ENCODE measurements at regions not wholly inside any gene's neighbourhood (a gene's known extent, or its start where the extent isn't known, plus 50 kb on each side); places are given as distances from the start of the nearest gene placed in this dataset.

DNA sequence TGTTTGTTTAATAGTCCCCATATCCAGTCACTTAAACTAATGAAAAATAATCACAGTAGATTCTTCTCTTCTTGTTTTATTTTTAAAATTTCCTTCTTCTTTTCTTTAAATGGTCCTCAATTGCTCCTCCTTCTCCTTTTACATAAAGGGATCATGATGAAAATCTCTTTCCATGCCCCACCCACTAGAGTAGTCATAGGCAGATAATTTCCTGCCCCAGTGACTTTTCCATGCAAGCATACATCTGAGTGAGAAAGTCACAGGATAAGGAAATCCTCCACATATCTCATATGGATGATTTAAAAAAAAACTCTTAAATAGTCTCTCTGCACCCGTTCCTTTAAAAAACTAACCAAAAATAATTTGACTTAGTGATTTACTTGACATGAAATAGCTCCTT lies 552.3 kb upstream of the SETBP1 start:
- ATAC-seq (ENCODE audit: low FRiP score) (no peak), DNase-seq (ENCODE audit: low spot score) (no peak)
- TF ChIP-seq, protein P1, sequence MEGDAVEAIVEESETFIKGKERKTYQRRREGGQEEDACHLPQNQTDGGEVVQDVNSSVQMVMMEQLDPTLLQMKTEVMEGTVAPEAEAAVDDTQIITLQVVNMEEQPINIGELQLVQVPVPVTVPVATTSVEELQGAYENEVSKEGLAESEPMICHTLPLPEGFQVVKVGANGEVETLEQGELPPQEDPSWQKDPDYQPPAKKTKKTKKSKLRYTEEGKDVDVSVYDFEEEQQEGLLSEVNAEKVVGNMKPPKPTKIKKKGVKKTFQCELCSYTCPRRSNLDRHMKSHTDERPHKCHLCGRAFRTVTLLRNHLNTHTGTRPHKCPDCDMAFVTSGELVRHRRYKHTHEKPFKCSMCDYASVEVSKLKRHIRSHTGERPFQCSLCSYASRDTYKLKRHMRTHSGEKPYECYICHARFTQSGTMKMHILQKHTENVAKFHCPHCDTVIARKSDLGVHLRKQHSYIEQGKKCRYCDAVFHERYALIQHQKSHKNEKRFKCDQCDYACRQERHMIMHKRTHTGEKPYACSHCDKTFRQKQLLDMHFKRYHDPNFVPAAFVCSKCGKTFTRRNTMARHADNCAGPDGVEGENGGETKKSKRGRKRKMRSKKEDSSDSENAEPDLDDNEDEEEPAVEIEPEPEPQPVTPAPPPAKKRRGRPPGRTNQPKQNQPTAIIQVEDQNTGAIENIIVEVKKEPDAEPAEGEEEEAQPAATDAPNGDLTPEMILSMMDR (IDR thresholded peaks at IDR 0.05): no peak

DNA sequence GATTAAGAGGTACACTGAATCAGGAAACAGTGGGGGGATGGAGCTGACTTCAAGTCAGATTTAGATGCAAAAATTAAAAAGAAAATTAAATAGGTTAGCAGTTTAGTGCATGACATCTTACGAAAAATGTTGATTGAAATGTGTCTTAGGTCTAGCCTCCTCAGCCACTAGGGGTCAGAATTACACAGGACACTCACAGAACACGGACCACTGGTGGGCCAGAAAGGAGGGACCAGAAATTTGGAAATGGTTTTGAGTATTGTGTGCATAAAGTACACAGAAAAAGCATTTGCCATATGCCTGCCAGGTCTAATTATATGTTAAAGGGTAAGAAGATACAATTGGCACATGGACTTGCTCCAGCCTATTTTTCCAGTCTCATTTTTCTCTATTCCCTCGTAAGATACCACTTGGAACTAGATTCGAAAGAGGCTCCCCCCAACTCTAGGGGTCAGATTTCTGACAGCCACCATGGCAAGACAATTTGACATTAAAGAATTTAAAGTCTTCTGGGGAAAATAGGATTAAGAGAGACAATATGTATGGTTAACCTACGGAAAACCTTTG lies 550.2 kb upstream of the SETBP1 start:
- ATAC-seq (ENCODE audit: low FRiP score): no peak
- TF ChIP-seq, protein P1 (IDR thresholded peaks at IDR 0.05): no peak
- no peak for DNase-seq (ENCODE audit: low spot score)

DNA sequence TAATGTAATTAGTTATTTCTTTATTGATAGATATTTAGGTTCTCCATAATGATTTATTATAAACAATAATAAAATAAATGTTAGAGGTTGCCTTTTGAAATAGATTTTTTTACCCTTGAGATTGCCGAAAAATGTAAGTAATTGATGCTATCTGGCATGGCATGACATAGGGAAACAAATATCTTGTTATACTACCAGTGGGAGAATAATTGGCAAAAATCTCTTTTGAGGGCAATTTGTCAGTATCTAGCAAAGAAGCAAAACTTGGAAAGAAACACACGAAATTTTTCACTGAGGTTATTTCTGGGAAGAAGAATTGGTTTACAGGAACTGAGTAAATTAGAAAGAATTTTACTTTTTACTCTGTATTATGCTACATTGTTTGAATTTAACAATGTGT lies 547.2 kb upstream of the SETBP1 start:
- ATAC-seq (ENCODE audit: low FRiP score): no peak
- no peak for DNase-seq (ENCODE audit: low spot score)
- TF ChIP-seq, protein P1 (IDR thresholded peaks at IDR 0.05): no peak

DNA sequence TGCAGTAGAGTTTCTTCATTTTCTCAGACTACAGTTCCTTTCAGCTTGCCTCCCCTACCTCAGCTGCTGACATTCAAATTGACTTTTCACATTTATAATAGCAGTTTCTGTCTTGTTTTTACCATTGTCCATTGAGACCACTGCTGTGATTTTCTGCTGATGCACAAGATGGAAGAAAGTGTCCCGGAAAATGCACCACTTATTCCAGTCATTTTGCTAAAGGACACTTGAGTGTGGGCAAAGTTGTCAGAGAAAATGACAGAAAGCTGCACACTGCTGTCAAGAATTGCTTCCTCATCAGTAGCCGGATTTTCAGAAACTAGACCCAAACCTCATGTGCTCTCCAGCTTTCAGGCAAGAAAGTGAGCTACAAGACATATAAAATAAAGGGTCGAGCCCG lies 546.2 kb upstream of the SETBP1 start:
- TF ChIP-seq, protein P1 (IDR thresholded peaks at IDR 0.05): no peak
- ATAC-seq (ENCODE audit: low FRiP score) (no peak), DNase-seq (ENCODE audit: low spot score) (no peak)

DNA sequence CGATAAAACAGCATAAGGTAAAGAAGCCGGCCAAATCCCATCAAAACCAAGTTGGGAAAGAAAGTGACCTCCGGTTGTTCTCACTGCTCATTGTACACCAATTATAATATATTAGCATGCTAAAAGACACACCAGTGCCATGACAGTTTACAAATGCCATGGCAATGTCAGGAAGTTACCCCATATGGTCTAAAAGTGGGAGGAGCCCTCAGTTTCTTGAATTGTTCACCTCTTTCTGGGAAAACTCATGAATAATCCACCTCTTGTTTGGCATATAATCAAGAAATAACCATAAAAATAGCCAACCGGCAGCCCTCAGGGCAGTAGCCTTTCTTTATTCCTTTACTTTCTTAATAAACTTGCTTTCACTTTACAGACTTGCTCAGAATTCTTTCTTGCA lies 544.9 kb upstream of the SETBP1 start:
- DNase-seq (ENCODE audit: low spot score): no peak
- TF ChIP-seq, protein P1 (IDR thresholded peaks at IDR 0.05): no peak
- no peak for ATAC-seq (ENCODE audit: low FRiP score)

DNA sequence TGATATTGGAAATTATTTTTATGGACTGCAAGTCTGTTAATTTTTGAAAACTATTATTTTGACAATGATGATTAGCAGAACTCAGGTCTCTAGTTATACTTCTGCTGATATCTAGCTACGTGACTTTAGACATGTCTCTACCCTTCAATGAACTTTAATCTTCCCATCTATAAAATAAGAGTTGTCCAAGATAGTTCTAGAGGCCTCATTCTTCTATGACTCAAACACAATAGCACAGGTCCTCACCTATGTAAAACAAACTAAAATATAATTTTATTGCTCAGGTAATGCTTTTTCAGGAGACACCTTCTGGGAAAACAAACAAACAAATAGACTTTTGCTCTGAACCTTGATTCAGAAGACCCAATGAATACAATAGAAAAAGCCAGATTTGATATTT lies 544.4 kb upstream of the SETBP1 start:
- DNase-seq (ENCODE audit: low spot score): no peak
- TF ChIP-seq, protein P1 (IDR thresholded peaks at IDR 0.05): no peak
- ATAC-seq (ENCODE audit: low FRiP score): no peak

DNA sequence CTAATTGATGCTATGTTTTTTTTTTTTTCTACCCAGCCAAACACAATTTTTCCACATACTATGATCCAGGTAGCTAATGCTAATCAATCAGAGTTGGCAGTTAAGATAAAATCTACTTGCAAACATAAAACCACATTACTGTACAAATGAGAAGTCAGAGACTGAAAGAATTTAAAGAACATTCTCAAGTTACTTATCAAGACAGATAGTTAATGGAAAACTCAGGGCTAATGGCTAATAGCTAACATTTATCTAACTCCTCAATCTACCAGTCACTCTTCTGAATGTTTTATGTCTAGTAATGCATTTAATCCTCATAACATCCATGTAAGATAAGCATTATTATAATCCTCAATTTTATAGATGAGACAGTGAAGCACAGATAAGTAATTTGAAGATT lies 537.6 kb upstream of the SETBP1 start:
- ATAC-seq (ENCODE audit: low FRiP score): no peak
- TF ChIP-seq, protein P1 (IDR thresholded peaks at IDR 0.05): no peak

More for the DNA sequence above, 537.6 kb upstream of the SETBP1 start:
- DNase-seq (ENCODE audit: low spot score): no peak

Measured in omental fat pad (tissue), 3 donors.